ENCODE measurements at regions not wholly inside any gene's neighbourhood (a gene's known extent, or its start where the extent isn't known, plus 50 kb on each side); places are given as distances from the start of the nearest gene placed in this dataset.

DNA sequence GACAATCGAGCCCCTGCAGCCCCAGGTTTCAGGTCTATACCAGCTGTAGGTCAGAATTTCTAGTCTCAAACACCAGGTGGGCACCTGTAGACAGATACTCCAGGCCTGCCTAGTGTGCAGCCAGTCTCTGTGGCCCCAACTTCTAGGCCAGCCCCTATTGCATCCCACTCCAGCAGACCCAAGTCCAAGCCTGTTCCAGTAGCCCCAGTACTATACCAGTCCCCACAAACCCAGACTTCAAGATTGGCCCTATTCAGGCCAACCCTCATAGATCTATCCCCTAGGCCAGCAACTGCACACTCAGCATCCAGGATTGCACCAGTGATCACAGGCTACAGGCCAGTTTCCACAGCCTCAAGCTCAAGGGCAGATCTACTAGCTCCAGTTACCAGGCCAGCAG lies 344.0 kb downstream of the PYDC2 start:
- TF ChIP-seq, protein P1, sequence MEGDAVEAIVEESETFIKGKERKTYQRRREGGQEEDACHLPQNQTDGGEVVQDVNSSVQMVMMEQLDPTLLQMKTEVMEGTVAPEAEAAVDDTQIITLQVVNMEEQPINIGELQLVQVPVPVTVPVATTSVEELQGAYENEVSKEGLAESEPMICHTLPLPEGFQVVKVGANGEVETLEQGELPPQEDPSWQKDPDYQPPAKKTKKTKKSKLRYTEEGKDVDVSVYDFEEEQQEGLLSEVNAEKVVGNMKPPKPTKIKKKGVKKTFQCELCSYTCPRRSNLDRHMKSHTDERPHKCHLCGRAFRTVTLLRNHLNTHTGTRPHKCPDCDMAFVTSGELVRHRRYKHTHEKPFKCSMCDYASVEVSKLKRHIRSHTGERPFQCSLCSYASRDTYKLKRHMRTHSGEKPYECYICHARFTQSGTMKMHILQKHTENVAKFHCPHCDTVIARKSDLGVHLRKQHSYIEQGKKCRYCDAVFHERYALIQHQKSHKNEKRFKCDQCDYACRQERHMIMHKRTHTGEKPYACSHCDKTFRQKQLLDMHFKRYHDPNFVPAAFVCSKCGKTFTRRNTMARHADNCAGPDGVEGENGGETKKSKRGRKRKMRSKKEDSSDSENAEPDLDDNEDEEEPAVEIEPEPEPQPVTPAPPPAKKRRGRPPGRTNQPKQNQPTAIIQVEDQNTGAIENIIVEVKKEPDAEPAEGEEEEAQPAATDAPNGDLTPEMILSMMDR (IDR thresholded peaks at IDR 0.05; ENCODE audit: low read depth, low read length), result no peak
- no peak for TF ChIP-seq EZH2phosphoT487 (IDR thresholded peaks at IDR 0.05; ENCODE audit: low read depth)

All from OCI-LY3 (cell line).